ENCODE measurements at regions not wholly inside any gene's neighbourhood (a gene's known extent, or its start where the extent isn't known, plus 50 kb on each side); places are given as distances from the start of the nearest gene placed in this dataset.

GRCh38 chr15:72908713-72909112, 125.2 kb upstream of the ADPGK start:
- TF ChIP-seq, protein P1, sequence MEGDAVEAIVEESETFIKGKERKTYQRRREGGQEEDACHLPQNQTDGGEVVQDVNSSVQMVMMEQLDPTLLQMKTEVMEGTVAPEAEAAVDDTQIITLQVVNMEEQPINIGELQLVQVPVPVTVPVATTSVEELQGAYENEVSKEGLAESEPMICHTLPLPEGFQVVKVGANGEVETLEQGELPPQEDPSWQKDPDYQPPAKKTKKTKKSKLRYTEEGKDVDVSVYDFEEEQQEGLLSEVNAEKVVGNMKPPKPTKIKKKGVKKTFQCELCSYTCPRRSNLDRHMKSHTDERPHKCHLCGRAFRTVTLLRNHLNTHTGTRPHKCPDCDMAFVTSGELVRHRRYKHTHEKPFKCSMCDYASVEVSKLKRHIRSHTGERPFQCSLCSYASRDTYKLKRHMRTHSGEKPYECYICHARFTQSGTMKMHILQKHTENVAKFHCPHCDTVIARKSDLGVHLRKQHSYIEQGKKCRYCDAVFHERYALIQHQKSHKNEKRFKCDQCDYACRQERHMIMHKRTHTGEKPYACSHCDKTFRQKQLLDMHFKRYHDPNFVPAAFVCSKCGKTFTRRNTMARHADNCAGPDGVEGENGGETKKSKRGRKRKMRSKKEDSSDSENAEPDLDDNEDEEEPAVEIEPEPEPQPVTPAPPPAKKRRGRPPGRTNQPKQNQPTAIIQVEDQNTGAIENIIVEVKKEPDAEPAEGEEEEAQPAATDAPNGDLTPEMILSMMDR (IDR thresholded peaks at IDR 0.05; ENCODE audit: insufficient read depth, low read depth, low read length), result no peak
- TF ChIP-seq EZH2 (IDR thresholded peaks at IDR 0.05; ENCODE audit: insufficient read depth, low read length), result no peak
